Progenitor cell of endocrine pancreas (in vitro differentiated cells): ENCODE measurements at regions not wholly inside any gene's neighbourhood (a gene's known extent, or its start where the extent isn't known, plus 50 kb on each side); places are given as distances from the start of the nearest gene placed in this dataset.

Experiments
- DNase-seq: peaks from one replicate; pipeline ENCODE4 v3.0.0; 2021; ENCODE audit warnings: low spot score; ENCODE audit not compliant: unreplicated experiment
- H3K27ac Mint-ChIP-seq: 2 replicates; pipeline ENCODE4 v1.8.0; 2021; ENCODE audit warnings: mild to moderate bottlenecking, moderate library complexity, mixed read lengths
- H3K27me3 Mint-ChIP-seq: 2 replicates; pipeline ENCODE4 v1.8.0; 2021; ENCODE audit warnings: mixed read lengths
- H3K36me3 Mint-ChIP-seq: 2 replicates; pipeline ENCODE4 v1.8.0; 2022; ENCODE audit warnings: mixed read lengths; ENCODE audit not compliant: insufficient read depth
- H3K4me1 Mint-ChIP-seq: 2 replicates; pipeline ENCODE4 v1.8.0; 2021; ENCODE audit warnings: low read depth, mixed read lengths
- H3K4me3 Mint-ChIP-seq: 2 replicates; pipeline ENCODE4 v1.8.0; 2021; ENCODE audit warnings: low read depth, mild to moderate bottlenecking, moderate library complexity, mixed read lengths
- H3K9me3 Mint-ChIP-seq: 2 replicates; pipeline ENCODE4 v1.8.0; 2021; ENCODE audit warnings: low read depth, mixed read lengths
- TF ChIP-seq, protein P1 (sequence below): fragments of 200-600 bp; sonication (generic); IDR thresholded peaks from one replicate; pipeline ENCODE4 v1.5.0; 2021; ENCODE audit warnings: antibody characterized with exemption, mild to moderate bottlenecking; ENCODE audit not compliant: unreplicated experiment

DNA sequence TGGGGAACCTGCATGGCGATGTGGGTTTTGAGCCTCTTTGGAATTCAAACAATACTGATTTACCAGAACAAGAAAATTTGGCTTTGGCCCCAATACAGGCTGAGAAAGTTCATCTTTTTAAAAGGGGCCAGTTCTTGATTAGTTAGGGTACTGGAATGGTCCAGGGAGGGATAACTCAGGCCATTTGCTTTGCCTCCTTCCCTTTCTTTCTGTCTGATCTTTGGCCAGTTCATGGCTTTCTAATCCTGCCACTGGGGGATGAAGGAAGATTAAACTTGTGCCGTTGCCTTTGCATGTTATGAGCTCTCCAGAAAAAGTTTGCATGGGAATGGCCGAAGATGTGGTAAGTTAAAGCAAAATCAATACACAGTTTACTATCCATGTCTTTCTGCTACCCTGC, 78.4 kb downstream of the ADAMTS15 start:
- DNase-seq = no peak
- TF ChIP-seq, protein P1, sequence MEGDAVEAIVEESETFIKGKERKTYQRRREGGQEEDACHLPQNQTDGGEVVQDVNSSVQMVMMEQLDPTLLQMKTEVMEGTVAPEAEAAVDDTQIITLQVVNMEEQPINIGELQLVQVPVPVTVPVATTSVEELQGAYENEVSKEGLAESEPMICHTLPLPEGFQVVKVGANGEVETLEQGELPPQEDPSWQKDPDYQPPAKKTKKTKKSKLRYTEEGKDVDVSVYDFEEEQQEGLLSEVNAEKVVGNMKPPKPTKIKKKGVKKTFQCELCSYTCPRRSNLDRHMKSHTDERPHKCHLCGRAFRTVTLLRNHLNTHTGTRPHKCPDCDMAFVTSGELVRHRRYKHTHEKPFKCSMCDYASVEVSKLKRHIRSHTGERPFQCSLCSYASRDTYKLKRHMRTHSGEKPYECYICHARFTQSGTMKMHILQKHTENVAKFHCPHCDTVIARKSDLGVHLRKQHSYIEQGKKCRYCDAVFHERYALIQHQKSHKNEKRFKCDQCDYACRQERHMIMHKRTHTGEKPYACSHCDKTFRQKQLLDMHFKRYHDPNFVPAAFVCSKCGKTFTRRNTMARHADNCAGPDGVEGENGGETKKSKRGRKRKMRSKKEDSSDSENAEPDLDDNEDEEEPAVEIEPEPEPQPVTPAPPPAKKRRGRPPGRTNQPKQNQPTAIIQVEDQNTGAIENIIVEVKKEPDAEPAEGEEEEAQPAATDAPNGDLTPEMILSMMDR = no peak
- no peak overlapping the region for H3K27ac Mint-ChIP-seq
- H3K4me3 Mint-ChIP-seq = no peak overlapping the region
- H3K9me3 Mint-ChIP-seq = no peaks in the 10 kb centered on the region
- no peaks in the 10 kb centered on the region for H3K27me3 Mint-ChIP-seq
- peaks cover 20% of the 10 kb centered on the region for H3K4me1 Mint-ChIP-seq
- no peaks in the 10 kb centered on the region for H3K36me3 Mint-ChIP-seq

DNA sequence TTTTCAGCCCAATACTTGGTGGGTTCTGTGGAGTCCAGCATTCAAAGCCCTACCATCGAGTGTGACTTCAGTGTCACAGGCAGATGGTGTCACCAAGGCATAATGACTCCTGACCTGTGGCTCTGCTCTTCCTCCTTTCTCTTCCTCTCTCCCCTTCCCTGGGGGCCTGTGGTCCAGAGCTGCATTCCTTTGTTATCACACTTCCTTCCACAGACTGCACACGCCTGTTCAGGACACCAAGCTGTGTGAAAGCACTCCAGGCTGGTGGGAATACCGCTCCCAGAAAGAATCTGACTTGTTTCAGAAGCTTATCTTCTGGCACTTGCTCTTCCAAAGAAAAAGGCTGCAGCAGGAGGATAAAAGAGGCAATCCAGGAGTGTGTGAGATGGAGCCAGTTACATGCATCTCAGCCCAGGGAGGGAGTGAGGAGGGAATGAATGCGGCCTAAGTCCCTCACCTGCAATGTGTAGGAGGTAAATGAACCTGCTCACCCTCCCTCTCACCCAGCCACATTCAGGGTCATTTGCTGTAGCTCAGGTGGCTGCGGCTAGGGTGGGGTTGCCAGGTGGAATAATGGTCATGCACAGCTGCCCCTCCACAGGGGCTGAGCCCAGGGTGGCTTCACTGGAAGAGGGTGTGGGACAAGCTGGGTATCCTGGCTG, 79.3 kb downstream of the ADAMTS15 start:
- H3K4me3 Mint-ChIP-seq = no peak overlapping the region
- H3K9me3 Mint-ChIP-seq = no peaks in the 10 kb centered on the region
- H3K4me1 Mint-ChIP-seq = peaks cover 15% of the 10 kb centered on the region
- no peaks in the 10 kb centered on the region for H3K36me3 Mint-ChIP-seq
- TF ChIP-seq, protein P1 = no peak
- no peaks in the 10 kb centered on the region for H3K27me3 Mint-ChIP-seq
- H3K27ac Mint-ChIP-seq = no peak overlapping the region
- DNase-seq = no peak

DNA sequence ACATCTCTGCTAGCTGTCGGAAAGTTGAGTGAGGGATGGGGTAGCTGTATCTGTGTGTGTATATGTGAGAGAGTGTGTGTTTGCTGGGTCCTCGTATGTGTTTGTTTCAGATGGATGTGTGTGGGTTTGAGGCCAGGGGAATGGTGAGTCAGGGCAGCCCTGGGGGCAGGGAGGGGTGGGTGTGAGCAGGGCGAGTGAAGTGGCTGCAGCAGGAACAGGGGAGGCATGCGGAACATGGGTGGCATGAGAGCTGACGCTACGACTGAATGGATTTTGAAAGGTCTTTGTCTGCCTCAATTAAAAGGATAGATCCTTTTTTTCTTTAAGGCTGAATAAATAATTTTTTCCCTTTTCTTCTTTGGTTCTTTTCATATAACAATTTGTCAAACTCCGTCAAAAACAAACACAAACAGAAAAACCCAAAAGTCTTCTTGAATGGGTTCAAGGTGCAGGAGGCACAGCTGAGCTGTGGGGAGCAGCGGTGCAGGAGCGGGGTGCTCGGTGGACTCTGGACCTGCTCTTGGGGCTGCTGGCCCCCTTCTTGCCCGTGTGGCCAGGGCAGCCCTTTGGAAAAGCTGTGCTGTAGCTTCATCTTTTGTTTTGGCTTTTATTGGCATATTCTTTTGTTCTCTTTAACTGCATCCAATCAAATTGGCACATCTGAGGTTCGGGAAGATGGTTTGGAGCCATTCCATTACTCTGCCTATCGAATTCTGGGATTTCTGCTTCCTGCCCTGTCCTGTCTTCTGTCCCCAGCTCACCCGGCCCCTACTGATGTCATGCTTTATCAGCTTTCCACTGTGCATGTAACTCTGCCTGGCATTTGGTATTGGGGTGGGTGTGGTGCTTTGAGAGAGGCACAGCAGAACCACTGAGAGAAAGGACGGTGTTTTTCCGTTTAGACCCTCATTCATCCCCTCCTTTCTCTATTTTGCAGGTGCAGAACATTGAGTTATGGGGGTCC, 80.1 kb downstream of the ADAMTS15 start:
- TF ChIP-seq, protein P1 = no peak
- H3K4me1 Mint-ChIP-seq = peaks cover 22% of the 10 kb centered on the region
- H3K27me3 Mint-ChIP-seq = no peaks in the 10 kb centered on the region
- no peaks in the 10 kb centered on the region for H3K9me3 Mint-ChIP-seq
- H3K36me3 Mint-ChIP-seq = no peaks in the 10 kb centered on the region
- H3K27ac Mint-ChIP-seq = no peak overlapping the region
- no peak for DNase-seq
- no peak overlapping the region for H3K4me3 Mint-ChIP-seq

DNA sequence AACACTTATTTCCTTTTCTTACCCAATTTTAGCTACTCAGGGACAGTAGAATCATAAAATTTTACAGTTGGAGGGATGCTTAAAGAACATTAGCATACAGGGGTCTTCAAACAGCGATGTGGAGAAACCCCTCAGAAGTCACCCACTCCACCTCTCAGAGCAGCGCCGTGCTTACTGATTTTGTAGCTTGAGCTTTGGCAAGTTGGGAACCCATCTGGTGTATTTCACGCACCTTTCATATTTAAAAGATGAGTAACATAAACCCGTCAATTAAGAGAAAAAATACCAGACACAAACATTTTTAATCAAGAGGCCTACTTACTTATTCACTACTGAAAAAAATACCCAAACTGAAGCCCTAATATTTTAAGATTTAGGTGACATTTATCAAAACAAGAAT, 80.9 kb downstream of the ADAMTS15 start:
- Mint-ChIP-seq H3K4me3 (no peak overlapping the region), H3K27me3 (peaks cover 1% of the 10 kb centered on the region), H3K36me3 (no peaks in the 10 kb centered on the region), H3K9me3 (no peaks in the 10 kb centered on the region), H3K27ac (no peak overlapping the region), H3K4me1 (peaks cover 27% of the 10 kb centered on the region)
- DNase-seq = no peak
- TF ChIP-seq, protein P1 = no peak

DNA sequence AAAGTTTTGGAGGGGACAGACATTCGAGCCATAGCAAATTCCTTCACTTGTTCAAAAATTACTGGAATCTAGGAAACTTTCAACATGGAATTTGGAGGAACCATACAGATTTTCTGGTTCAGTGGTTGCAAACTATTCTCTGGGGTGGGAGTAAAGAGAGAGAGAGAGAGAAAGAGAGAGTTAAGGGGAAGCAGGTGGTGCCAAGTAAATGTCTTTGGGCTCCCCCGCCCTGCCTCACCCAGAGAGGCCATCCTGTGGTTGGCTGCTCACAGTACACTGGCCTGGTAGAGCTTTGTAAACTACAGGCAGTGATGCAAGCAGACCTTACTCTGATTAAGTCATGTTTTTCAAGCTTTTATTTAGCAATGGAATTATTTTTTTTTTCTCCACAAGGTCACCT, 82.6 kb downstream of the ADAMTS15 start:
- Mint-ChIP-seq H3K4me1 (peaks cover 39% of the 10 kb centered on the region), H3K27me3 (peaks cover 7% of the 10 kb centered on the region), H3K9me3 (no peaks in the 10 kb centered on the region), H3K27ac (no peak overlapping the region), H3K4me3 (no peak overlapping the region), H3K36me3 (no peaks in the 10 kb centered on the region)
- DNase-seq = no peak
- TF ChIP-seq, protein P1 = no peak
